ENCODE measurements at regions not wholly inside any gene's neighbourhood (a gene's known extent, or its start where the extent isn't known, plus 50 kb on each side); places are given as distances from the start of the nearest gene placed in this dataset.

GRCh38 chr1:112070677-112071076 is 81.2 kb upstream of the KCND3 start:
- H3K4me1 Mint-ChIP-seq = no peaks in the 10 kb centered on the region
- intact Hi-C loops (cut with micrococcal nuclease) = no loop called here

GRCh38 chr1:112074711-112075110 is 85.2 kb upstream of the KCND3 start:
- 88% methylated on average over 1 of the region's 1 CpG for WGBS (ENCODE audit: insufficient coverage)
- no peak overlapping the region for H3K4me3 Mint-ChIP-seq
- Histone ChIP-seq H3K9me3 (ENCODE audit: control insufficient read depth, insufficient read depth, low read length) (no peaks in the 10 kb centered on the region), H3K27ac (ENCODE audit: low read length) (no peak overlapping the region), H3K4me1 (ENCODE audit: control insufficient read depth, insufficient read depth, low read length) (no peaks in the 10 kb centered on the region), H3K36me3 (ENCODE audit: control insufficient read depth, insufficient read depth, low read length) (no peaks in the 10 kb centered on the region), H3K27me3 (ENCODE audit: control insufficient read depth, insufficient read depth, low read length) (no peaks in the 10 kb centered on the region), H3K4me3 (ENCODE audit: low read length) (no peak overlapping the region)
- no peak for TF ChIP-seq CTCF (IDR thresholded peaks at IDR 0.05)
- peaks cover 0 to 3% of the 10 kb centered on the region in 2 donors for H3K9me3 Mint-ChIP-seq
- intact Hi-C loops (cut with micrococcal nuclease) = no loop called here
- no peaks in the 10 kb centered on the region for H3K36me3 Mint-ChIP-seq
- DNase-seq = no peak
- no peak for ATAC-seq
- H3K27me3 Mint-ChIP-seq (ENCODE audit: low read depth in 2 of 2) = peaks cover 17 to 50% of the 10 kb centered on the region in 2 donors
- no peak overlapping the region for H3K27ac Mint-ChIP-seq
- H3K4me1 Mint-ChIP-seq = no peaks in the 10 kb centered on the region

More at GRCh38 chr1:112070677-112071076, 81.2 kb upstream of the KCND3 start:
- ATAC-seq (no peak), DNase-seq (no peak)
- Histone ChIP-seq H3K27me3 (ENCODE audit: control insufficient read depth, insufficient read depth, low read length) (no peaks in the 10 kb centered on the region), H3K4me3 (ENCODE audit: low read length) (no peak overlapping the region), H3K27ac (ENCODE audit: low read length) (no peak overlapping the region), H3K4me1 (ENCODE audit: control insufficient read depth, insufficient read depth, low read length) (no peaks in the 10 kb centered on the region), H3K9me3 (ENCODE audit: control insufficient read depth, insufficient read depth, low read length) (no peaks in the 10 kb centered on the region), H3K36me3 (ENCODE audit: control insufficient read depth, insufficient read depth, low read length) (no peaks in the 10 kb centered on the region)
- Mint-ChIP-seq H3K27me3 (ENCODE audit: low read depth in 2 of 2) (peaks cover 23 to 56% of the 10 kb centered on the region in 2 donors), H3K9me3 (peaks cover 0 to 3% of the 10 kb centered on the region in 2 donors), H3K36me3 (no peaks in the 10 kb centered on the region), H3K4me3 (no peak overlapping the region), H3K27ac (no peak overlapping the region)
- TF ChIP-seq CTCF (IDR thresholded peaks at IDR 0.05) = no peak
- 100% methylated on average over 2 of the region's 2 CpGs for WGBS (ENCODE audit: insufficient coverage)

- Histone ChIP-seq H3K27ac (ENCODE audit: low read length) (no peak overlapping the region), H3K36me3 (ENCODE audit: control insufficient read depth, insufficient read depth, low read length) (no peaks in the 10 kb centered on the region), H3K9me3 (ENCODE audit: control insufficient read depth, insufficient read depth, low read length) (no peaks in the 10 kb centered on the region), H3K4me3 (ENCODE audit: low read length) (no peak overlapping the region), H3K4me1 (ENCODE audit: control insufficient read depth, insufficient read depth, low read length) (no peaks in the 10 kb centered on the region), H3K27me3 (ENCODE audit: control insufficient read depth, insufficient read depth, low read length) (no peaks in the 10 kb centered on the region)
- intact Hi-C loops (cut with micrococcal nuclease) = no loop called here
- Mint-ChIP-seq H3K27me3 (ENCODE audit: low read depth in 2 of 2) (peaks cover 13 to 47% of the 10 kb centered on the region in 2 donors), H3K9me3 (peaks cover 0 to 3% of the 10 kb centered on the region in 2 donors), H3K4me3 (no peak overlapping the region), H3K36me3 (no peaks in the 10 kb centered on the region), H3K4me1 (no peaks in the 10 kb centered on the region), H3K27ac (no peak overlapping the region)
- 85% methylated on average over 1 of the region's 1 CpG for WGBS (ENCODE audit: insufficient coverage)
- no peak for TF ChIP-seq CTCF (IDR thresholded peaks at IDR 0.05)
- ATAC-seq (no peak), DNase-seq (no peak)
Measured at GRCh38 chr1:112075566-112075965, 86.1 kb upstream of the KCND3 start.

GRCh38 chr1:112079446-112079845 is 90.0 kb upstream of the KCND3 start:
- Histone ChIP-seq H3K4me3 (ENCODE audit: low read length) (no peak overlapping the region), H3K27me3 (ENCODE audit: control insufficient read depth, insufficient read depth, low read length) (no peaks in the 10 kb centered on the region), H3K9me3 (ENCODE audit: control insufficient read depth, insufficient read depth, low read length) (no peaks in the 10 kb centered on the region), H3K4me1 (ENCODE audit: control insufficient read depth, insufficient read depth, low read length) (no peaks in the 10 kb centered on the region), H3K27ac (ENCODE audit: low read length) (no peak overlapping the region), H3K36me3 (ENCODE audit: control insufficient read depth, insufficient read depth, low read length) (no peaks in the 10 kb centered on the region)
- no peaks in the 10 kb centered on the region for H3K4me1 Mint-ChIP-seq
- no peak for DNase-seq
- H3K9me3 Mint-ChIP-seq = peaks cover 0 to 6% of the 10 kb centered on the region in 2 donors
- no peak overlapping the region for H3K27ac Mint-ChIP-seq
- H3K36me3 Mint-ChIP-seq = no peaks in the 10 kb centered on the region
- no peak overlapping the region for H3K4me3 Mint-ChIP-seq
- intact Hi-C loops (cut with micrococcal nuclease) = no loop called here
- WGBS (ENCODE audit: insufficient coverage) = 70% methylated on average over 2 of the region's 2 CpGs
- TF ChIP-seq CTCF (IDR thresholded peaks at IDR 0.05) = no peak
- peaks cover 8 to 19% of the 10 kb centered on the region in 2 donors for H3K27me3 Mint-ChIP-seq (ENCODE audit: low read depth in 2 of 2)
- ATAC-seq = no peak

All from natural killer cell (primary cell).